HUES6 (cell line): ENCODE measurements at regions not wholly inside any gene's neighbourhood (a gene's known extent, or its start where the extent isn't known, plus 50 kb on each side); places are given as distances from the start of the nearest gene placed in this dataset.
"Not testable (repeated sequence)": the region's sequence is repeated elsewhere in the genome, so short reads cannot be mapped to it uniquely, and the experiment has no call there.

Experiments used
- H3K27ac ChIP-seq: 2 replicates; pipeline ENCODE4 v1.7.0; 2013; ENCODE audit warnings: low read depth, mild to moderate bottlenecking, low read length, inconsistent platforms
- H3K27me3 ChIP-seq: 2 replicates; pipeline ENCODE4 v1.6.1; 2013; ENCODE audit warnings: low read length; ENCODE audit not compliant: control insufficient read depth, insufficient read depth
- H3K36me3 ChIP-seq: 2 replicates; pipeline ENCODE4 v1.6.1; 2013; ENCODE audit warnings: low read length; ENCODE audit not compliant: control insufficient read depth, insufficient read depth
- H3K4me1 ChIP-seq: 2 replicates; pipeline ENCODE4 v1.6.1; 2013; ENCODE audit warnings: low read length; ENCODE audit not compliant: control insufficient read depth, insufficient read depth
- H3K4me3 ChIP-seq: 2 replicates; pipeline ENCODE4 v1.5.1; 2013; ENCODE audit warnings: low read depth, low read length
- H3K9ac ChIP-seq: one replicate; pipeline ENCODE4 v1.6.1; 2013; ENCODE audit warnings: mild to moderate bottlenecking, low read length
- H3K9me3 ChIP-seq: 2 replicates; pipeline ENCODE4 v1.6.1; 2013; ENCODE audit warnings: low read depth, low read length; ENCODE audit not compliant: control insufficient read depth, insufficient read depth

GRCh38 chr1:72371259-72372035 lies 89.1 kb upstream of the NEGR1 start:
- Histone ChIP-seq H3K4me3 (no peak overlapping the region), H3K27me3 (no peaks in the 10 kb centered on the region), H3K9me3 (no peaks in the 10 kb centered on the region), H3K4me1 (peaks cover 10% of the 10 kb centered on the region; the same call in 1 of the 2 replicates), H3K9ac (no peak overlapping the region), H3K27ac (no peak overlapping the region), H3K36me3 (no peaks in the 10 kb centered on the region)

GRCh38 chr1:72370836-72371235 lies 88.5 kb upstream of the NEGR1 start:
- not testable (repeated sequence) for H3K9ac ChIP-seq, H3K9me3 ChIP-seq, H3K36me3 ChIP-seq, H3K27me3 ChIP-seq, H3K4me3 ChIP-seq, H3K27ac ChIP-seq
- H3K4me1 ChIP-seq, result peaks cover 10% of the 10 kb centered on the region; the same call in 1 of the 2 replicates

- Histone ChIP-seq H3K27me3 (no peaks in the 10 kb centered on the region), H3K4me1 (peaks cover 10% of the 10 kb centered on the region; the same call in 1 of the 2 replicates), H3K4me3 (no peak overlapping the region), H3K9ac (no peak overlapping the region), H3K9me3 (no peaks in the 10 kb centered on the region), H3K27ac (no peak overlapping the region), H3K36me3 (no peaks in the 10 kb centered on the region)
Measured at GRCh38 chr1:72369069-72369757, 86.9 kb upstream of the NEGR1 start.

GRCh38 chr1:72366466-72366865 lies 84.1 kb upstream of the NEGR1 start:
- H3K27me3 ChIP-seq, result no peaks in the 10 kb centered on the region
- H3K9ac ChIP-seq, result no peak overlapping the region
- H3K27ac ChIP-seq, result no peak overlapping the region
- H3K36me3 ChIP-seq, result no peaks in the 10 kb centered on the region
- peaks cover 4% of the 10 kb centered on the region; the same call in 1 of the 2 replicates for H3K4me1 ChIP-seq
- no peak overlapping the region for H3K4me3 ChIP-seq
- H3K9me3 ChIP-seq, result no peaks in the 10 kb centered on the region

- H3K36me3 ChIP-seq, result no peaks in the 10 kb centered on the region
- no peak overlapping the region for H3K4me3 ChIP-seq
- H3K27ac ChIP-seq, result no peak overlapping the region
- H3K4me1 ChIP-seq, result no peaks in the 10 kb centered on the region
- no peaks in the 10 kb centered on the region for H3K27me3 ChIP-seq
- H3K9me3 ChIP-seq, result no peaks in the 10 kb centered on the region
- H3K9ac ChIP-seq, result no peak overlapping the region
Measured at GRCh38 chr1:72365693-72366092, 83.4 kb upstream of the NEGR1 start.

- no peak overlapping the region for H3K27ac ChIP-seq
- H3K9ac ChIP-seq, result no peak overlapping the region
- no peak overlapping the region for H3K4me3 ChIP-seq
- H3K36me3 ChIP-seq, result no peaks in the 10 kb centered on the region
- no peaks in the 10 kb centered on the region for H3K27me3 ChIP-seq
- no peaks in the 10 kb centered on the region for H3K4me1 ChIP-seq
- H3K9me3 ChIP-seq, result no peaks in the 10 kb centered on the region
Measured at GRCh38 chr1:72362538-72362937, 80.2 kb upstream of the NEGR1 start.

- Histone ChIP-seq H3K9me3 (no peaks in the 10 kb centered on the region), H3K27ac (no peak overlapping the region), H3K27me3 (no peaks in the 10 kb centered on the region), H3K4me1 (no peaks in the 10 kb centered on the region), H3K9ac (no peak overlapping the region), H3K36me3 (no peaks in the 10 kb centered on the region), H3K4me3 (no peak overlapping the region)
Measured at GRCh38 chr1:72357411-72357810, 75.1 kb upstream of the NEGR1 start.

- Histone ChIP-seq H3K4me1 (no peaks in the 10 kb centered on the region), H3K27ac (no peak overlapping the region), H3K9ac (no peak overlapping the region), H3K4me3 (no peak overlapping the region), H3K9me3 (no peaks in the 10 kb centered on the region), H3K27me3 (no peaks in the 10 kb centered on the region), H3K36me3 (no peaks in the 10 kb centered on the region)
Measured at GRCh38 chr1:72355899-72356298, 73.6 kb upstream of the NEGR1 start.

GRCh38 chr1:72341661-72342060 lies 59.3 kb upstream of the NEGR1 start:
- Histone ChIP-seq H3K9ac (no peak overlapping the region), H3K4me1 (no peaks in the 10 kb centered on the region), H3K9me3 (no peaks in the 10 kb centered on the region), H3K27ac (no peak overlapping the region), H3K36me3 (no peaks in the 10 kb centered on the region), H3K27me3 (no peaks in the 10 kb centered on the region), H3K4me3 (no peak overlapping the region)

- H3K36me3 ChIP-seq, result no peaks in the 10 kb centered on the region
- no peak overlapping the region for H3K4me3 ChIP-seq
- H3K27ac ChIP-seq, result no peak overlapping the region
- H3K9me3 ChIP-seq, result no peaks in the 10 kb centered on the region
- no peaks in the 10 kb centered on the region for H3K4me1 ChIP-seq
- no peak overlapping the region for H3K9ac ChIP-seq
- H3K27me3 ChIP-seq, result no peaks in the 10 kb centered on the region
Measured at GRCh38 chr1:72336776-72337175, 54.4 kb upstream of the NEGR1 start.
